ENCODE measurements at regions not wholly inside any gene's neighbourhood (a gene's known extent, or its start where the extent isn't known, plus 50 kb on each side); places are given as distances from the start of the nearest gene placed in this dataset.
"Not testable (repeated sequence)": the region's sequence is repeated elsewhere in the genome, so short reads cannot be mapped to it uniquely, and the experiment has no call there.

DNA sequence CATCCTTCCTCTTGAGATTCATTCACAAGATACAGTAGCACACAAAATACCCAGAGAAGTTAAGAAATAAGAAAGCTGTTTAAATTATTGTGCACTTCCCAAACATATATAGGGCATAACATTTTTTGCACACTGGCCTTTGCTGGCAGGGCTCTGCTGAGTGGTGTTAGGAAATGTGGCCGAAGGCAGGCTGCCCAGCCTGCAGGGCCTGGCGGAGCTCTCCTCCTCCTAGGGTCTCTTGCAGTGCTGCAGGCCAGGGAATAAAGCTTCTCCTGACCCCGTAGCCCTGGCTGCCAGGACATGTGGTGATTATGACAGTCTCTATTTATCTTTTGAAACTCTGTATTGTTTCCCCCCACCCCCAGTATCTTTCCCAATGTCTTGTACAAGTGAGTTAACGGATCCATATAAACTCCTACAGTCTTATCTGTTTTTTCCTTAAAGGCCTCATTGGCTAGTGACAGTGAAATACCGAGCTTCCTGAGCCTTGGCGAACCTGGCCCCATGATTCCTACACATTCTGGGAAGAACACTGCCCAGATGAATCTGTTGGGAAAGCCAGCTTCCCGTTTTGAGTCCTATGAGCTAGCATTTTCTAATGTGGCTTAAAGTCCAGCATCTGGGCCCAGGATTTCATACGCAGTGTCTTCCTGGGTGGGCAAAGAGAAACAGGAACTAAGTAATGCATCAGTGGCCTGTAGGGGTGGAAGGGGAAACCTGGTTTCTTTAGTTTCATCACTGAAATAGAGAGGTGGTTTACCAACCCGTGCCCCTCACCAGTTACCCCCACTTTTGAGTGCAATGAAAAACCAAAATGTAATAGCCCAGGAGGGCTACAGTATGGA is 310.3 kb downstream of the BCL2L11 start:
- DNase-seq: not testable (repeated sequence)

DNA sequence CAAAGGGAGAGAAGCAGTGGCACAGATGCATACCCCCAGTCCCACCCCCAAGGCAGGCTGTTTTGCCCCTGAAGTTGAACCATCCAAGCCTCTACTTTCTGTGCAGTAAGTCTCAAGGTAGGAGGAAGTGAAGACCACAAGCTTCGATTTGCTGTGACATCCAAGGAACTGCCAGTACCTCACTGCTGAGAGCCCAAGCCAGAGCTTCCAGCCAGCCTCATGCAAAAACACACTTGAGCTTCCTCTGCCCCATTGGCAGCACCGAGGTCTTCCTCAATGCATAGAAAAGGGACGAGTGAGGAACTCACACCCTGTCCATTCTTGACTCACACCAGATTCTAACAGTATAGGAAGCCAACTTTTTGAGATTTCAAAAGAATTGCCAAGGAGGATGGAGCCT is 311.7 kb downstream of the BCL2L11 start:
- not testable (repeated sequence) for DNase-seq

DNA sequence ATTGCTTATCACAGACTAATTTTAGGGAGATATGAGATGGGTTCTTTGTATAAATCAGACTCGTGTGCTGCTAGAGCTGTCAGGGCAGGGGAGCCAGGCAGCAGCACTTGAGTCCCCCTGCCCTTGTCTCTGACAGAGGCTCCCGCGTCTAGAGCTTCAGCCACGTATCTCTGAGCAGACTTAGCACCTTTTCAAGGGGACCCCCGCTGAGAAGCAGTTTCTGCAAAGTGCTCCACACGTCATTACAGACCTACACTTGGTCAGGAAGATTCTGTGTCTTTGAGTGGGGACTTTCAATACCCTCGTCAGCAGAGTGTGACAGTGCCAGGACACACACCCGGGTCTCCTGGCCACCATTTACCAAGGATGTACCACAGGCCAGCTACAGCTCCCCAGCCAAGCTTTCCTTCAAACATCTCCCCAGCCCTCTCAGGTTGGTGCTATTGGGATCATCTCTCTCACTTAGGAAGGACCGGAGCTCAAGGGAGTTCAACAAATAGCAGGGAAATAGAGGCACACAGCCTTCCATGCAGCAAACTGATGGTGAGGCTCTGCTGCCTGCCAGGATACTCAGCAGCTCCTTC is 312.3 kb downstream of the BCL2L11 start:
- not testable (repeated sequence) for DNase-seq

DNA sequence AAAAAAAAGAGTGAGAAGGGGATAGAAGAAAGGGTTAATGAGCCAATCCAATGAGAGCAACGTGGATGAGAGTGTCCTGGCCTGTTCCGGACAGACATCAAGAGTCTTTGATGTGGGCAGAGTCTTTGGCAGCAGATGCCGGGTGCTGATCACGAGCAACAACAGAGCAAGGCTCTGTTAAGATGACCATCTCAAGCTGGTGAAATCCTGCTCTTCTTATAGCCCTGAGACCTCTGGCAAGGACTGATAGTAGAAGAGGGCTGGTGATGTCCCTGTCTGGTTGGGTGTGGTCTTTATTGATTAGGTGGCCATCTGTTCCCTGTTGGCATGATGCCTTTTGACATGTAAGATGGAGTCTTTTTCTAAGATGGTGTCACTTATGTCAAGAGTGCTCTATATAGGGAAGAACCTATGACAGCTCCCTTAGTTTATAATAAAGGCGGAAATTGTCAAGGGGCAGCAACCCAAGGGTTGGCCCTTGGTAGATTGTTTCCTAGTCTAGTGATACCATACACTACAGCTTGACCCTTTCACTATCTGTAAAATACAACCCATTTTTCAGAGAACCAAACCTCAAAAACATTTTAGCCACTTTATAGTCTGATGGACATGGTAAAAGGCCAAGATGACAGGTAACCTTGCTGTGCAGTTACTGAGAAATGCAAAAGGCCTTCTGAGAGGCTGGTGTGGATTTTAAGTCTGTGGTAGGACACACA is 313.3 kb downstream of the BCL2L11 start:
- DNase-seq: not testable (repeated sequence)

DNA sequence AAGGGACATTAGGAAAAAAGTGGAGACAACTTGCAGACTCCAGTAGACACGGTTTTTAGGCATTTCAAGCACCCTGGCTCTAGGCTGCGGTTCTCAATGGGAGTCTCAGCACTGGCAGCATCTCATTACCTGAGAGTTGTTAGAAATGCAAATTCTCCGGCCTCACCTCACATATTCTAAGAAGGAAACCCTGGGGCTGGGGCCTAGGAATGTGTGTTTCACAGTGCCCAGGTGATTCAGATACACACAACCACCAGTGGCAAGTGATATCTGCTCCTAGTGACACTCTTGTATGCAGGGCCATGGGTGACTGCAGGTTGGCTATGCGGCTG is 313.9 kb downstream of the BCL2L11 start:
- not testable (repeated sequence) for DNase-seq

DNA sequence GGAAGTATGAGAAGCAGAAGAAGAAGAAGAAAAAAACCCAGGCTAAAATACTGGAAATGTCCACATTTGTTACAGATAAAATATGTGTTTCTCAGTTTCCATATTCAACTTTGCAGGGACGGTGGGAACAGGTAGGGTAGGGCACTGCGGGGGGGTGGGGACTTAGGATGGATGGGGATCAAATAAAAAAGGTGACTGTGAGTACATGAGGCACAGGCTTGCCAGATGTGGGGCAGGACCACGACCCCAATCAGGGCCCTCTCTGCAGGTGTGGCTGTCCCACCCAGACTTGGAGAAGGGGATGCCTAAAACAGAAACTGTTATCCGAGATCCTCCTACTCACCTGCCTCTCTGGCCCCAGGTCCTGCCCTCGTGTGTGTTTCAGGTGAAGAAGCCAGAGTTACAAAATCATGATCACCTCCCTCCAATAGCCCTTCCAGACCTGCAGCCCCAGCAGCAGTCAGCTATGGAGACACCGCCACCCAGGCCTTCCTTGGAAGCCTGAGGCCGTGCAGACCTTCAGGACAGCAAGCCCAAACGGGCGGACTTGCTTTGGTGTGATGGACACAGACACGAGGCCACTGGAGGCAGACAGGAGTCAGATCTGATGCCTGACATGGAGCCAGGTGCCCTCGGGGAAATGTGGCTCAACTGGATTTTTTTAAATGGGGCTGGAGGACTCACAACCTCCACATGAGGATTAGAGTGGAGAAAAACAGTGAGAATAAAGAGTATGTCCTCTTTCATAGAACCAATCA is 315.0 kb downstream of the BCL2L11 start:
- DNase-seq: not testable (repeated sequence)

DNA sequence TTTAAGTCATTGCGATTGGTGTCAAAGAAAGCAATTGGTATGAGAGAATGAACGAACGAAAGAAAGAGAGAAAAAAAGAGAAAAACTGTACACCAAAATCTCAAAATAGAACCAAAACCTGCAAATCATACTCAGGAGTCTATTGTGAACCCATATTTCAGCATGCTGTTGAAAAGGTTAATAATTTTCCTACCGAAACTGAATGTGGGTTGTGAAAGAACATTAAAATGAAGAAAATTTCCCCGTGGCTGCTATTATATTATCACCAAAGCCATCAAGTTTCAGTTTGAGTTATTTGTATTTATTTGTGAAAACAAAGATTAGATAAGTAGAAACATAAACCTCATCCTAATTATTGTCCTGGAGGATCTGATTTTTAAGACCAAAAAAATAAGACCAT is 315.7 kb downstream of the BCL2L11 start:
- DNase-seq: not testable (repeated sequence)

DNA sequence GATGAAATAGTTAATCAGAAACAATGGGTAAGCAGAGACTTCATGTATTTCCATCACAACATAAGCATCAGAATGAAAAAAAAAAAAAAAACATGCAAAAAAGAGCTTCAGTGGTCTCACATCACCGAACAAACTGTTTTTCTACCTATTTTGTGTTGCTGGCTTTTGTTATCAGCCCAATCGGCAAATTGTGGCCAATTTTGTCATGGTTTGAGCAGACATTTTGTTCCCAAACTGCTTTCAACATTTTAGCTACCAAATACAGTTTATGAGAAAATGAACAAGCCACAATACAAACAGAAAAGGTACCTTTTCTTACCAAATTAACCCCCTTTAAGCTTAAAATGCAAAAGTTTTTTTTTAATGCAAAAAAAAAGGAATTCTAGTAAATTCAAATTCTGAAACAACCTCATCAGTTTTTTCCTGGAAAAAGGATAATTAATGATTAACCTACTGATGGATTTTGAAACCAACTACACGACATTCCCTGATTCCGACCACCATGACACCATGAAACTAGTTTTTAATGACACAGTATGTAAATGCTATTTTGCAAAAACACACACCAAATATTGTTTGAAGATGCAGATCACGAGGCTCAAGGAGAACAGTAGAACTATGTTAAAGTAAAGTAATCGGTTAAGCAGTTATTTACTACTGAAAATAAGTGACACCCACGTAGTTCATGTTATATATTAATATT is 316.7 kb downstream of the BCL2L11 start:
- not testable (repeated sequence) for DNase-seq

DNA sequence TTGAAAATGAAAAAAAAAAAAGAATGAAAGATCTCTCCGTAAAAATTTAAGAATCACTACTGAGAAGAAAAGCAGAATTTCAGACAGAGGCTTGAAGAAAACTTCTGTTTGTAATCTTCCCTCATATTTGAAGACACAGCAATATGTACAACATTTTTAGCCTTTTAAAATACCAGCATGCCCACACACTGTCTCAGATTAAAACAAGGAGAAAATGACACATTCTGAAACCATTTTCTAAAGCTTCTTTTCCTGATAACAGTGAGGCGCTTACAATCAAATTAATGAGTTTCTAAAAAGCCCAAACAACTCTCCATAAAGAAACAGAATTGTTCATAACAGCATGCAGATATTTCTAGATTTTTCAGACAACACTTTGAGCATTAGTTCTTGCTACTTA is 317.4 kb downstream of the BCL2L11 start:
- DNase-seq: not testable (repeated sequence)

DNA sequence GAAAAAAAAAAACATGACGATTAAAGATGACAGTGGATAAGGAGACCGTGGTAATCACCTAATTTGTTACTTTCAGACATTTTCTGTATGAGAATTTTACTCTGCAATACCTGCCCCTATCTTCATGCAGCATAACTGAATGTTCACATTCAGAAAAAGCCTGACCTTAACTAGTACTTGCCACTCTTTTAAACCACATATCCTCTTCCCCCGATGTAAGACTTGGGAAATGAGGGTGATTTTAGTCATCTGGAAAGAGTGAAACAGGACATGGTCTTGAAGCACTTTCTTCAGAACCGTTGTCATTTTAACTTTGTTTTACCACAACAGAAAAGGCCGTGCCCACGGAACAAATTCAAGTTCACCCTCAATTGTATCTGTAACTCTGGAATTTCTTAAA is 318.5 kb downstream of the BCL2L11 start:
- not testable (repeated sequence) for DNase-seq

DNA sequence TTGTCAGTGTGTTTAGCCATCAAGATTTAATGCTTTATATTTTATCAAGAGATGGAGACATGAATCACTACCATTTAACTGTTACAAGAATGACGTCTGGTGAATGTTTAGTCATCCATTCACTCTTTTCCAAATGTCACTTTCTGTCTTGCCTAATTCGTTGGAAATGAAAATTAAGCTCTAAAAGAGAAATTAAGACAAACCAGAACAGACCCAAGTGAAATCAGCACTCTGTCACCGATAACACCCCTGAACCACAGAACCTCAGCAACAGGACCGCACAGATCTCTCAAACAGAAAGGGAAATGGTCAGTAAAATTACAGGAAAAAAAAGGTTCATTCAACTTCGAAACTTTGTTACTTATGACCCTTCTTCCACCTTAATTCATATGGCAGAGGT is 320.9 kb downstream of the BCL2L11 start:
- not testable (repeated sequence) for DNase-seq

DNA sequence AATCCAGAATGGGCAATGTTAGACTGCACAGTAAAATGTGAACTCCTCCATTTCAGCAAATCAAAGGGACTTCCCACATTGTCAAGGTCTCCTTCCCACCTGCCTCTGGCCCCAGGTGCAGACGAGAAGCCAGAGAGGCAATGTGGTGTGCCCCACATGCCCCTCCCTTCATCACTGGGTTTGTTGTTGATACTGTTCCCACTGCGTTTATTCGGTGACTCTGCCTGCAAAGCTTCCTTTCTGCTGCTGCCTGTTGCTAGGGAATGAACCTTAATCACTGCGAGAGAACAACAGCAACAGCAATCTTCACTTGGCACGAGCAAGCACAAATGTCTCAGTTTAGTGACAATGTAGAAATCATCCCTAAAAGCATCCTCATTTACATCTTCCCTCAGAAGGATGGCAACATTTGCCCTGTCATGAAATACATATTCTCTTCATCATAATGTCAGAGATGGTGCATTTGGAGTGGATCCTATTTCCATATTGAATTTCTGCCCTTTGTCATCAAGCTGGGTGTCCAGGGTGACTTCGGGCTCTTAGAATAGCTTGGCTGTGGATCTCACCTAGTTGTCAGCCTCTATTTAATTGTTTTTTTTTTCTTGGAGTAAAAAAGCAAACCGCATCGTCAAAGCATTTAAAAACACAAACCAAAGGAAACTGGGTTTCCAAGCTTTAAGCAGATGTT is 322.2 kb downstream of the BCL2L11 start:
- DNase-seq: not testable (repeated sequence)

DNA sequence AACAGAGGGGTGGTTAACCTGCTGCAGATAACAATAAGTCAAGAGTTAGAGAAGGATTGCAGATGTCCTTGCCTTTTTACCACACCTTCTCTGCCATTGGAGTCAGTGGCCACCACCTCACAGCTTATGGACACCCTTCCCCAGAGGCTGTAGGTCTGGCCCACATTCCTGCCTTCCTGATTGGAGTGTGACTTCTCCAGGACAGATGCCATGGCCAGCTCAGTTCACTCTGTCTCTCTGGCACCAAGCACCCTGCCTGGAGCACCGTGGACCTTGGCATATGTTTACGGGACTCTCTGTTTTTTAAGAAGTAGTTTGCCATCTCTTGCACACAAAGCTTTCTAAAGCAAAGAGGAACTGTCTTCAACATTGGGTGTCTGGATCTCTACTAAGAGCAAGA is 323.8 kb downstream of the BCL2L11 start:
- DNase-seq: not testable (repeated sequence)

DNA sequence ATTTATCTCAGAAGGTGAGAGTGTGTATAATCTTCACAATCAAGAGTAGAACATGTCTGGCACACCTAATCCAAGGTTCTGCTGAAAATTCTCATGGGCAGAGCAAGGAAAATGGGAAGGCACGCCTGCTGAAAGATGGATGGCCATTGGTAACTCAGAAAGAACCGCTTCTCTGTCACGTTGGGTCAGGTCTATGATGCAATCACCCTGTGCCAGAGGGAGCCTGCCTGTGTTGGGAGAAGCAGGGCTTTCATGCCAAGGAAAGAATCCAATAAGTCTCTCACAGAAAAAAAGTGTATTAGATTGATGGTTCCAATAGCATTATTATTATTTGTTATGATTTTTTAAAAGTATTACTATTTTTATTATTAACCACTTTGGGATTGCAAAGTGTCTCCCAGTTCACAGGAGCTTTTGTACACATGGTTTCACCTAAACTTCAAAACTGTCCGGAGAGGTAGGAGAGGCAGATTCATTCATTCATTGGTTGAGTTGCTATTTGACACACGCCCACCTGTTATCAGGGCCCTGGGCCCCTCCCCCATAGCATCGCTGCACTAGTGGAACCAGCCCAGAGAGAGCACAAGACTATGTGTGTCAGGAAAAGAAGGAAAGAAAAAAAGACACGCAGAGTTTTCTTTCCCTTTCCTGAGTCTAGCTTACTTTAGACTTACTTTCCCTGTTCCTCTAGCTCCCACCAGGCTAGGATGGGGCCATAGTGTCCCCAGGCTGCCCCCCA is 324.6 kb downstream of the BCL2L11 start:
- not testable (repeated sequence) for DNase-seq

DNA sequence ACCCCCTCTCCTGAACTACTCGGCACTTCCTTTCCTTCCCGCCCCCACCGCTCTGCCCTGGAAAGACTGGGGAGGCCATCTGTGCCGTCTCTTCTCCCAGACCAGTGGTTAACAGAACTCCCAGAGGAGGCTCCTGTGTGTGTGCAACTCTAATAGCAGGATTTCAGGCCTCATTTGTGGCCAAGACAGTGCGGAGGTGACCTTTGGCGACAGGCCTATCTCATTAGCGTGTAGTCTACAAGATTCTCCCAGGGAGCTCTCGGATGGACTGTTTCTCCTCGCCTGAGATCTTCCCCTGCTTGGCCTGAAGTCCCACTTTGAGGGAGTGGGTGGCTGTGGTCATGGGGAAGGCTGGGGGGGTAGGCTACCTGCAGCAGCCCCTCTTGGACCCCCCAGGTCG is 325.2 kb downstream of the BCL2L11 start:
- DNase-seq: not testable (repeated sequence)

DNA sequence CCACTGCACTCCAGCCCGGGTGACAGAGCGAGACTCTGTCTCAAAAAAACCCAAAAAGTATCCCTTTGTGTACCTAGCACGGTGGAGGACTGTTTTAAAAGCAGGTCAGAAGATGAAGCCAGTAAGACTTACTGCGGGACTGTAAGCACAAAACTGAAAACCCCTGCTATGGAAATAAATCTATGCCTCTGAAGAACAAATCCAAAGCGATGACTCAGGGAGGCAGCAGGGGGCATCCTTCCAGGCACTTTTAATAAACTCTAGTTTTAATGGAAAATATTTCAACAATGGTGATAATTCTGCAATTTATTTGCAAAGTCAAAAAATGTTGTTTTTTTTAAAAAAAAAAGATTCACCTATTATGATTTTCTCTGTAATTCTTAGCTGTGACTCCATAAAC is 326.8 kb downstream of the BCL2L11 start:
- DNase-seq: not testable (repeated sequence)

DNA sequence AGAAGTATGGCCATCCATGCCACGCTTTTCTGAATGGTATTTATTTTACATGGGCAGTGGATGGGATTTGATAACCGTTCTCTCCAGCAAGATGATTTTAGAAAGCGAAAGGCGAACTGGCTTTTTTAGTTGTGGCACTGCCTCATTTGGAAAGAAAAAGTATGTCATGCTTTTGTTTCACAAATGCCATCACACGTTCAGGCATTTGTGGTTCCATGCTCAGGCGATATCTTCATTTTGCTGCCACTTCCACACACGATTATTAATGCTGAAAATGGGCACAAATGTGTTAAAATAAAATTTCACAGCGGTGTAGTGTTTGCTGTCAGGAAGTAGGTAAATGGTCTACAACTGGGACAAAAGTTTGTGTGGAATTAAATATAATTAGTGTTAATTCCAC is 328.1 kb downstream of the BCL2L11 start:
- not testable (repeated sequence) for DNase-seq

DNA sequence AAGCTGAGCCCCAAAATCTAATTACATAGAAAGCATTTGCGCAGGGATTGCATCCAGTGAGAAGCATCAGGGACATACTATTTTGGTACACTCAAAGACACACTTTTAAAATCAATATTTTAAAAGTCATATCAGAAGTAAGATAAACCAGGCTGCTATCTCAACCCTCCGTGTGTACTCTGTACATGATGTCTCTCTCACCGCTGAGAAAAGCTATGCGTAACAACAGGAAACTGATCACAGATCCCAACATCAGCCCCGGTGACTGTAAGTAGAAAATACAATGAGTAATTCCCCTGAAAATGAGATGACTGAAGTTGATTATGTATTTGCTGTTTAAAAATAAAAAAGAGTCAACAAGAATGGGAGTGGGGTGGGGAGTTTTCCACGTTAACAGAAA is 329.8 kb downstream of the BCL2L11 start:
- DNase-seq: not testable (repeated sequence)

DNA sequence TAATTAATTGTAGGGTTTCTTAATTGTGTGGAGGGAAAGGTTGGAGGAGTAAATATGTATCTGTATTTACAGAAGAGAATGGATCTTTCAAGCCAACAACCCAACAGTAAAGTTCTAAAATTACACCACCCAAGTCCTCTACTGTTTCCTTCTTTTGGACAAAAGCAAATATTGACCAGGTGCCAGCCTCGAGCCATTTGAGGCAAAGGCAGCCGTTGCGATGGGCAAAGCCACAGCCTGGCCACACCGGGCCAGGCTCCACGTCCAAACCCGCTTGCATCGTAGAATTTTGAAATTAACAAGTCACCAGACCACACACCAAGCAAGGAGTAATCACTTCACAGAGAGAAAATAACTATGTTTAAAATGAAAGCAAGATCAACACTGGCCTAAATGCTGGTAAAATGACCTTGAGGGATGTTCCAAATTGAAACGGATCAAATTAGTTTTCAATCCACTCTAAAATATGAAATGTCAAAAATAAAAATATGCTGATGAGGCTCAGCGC is 331.0 kb downstream of the BCL2L11 start:
- DNase-seq: not testable (repeated sequence)

DNA sequence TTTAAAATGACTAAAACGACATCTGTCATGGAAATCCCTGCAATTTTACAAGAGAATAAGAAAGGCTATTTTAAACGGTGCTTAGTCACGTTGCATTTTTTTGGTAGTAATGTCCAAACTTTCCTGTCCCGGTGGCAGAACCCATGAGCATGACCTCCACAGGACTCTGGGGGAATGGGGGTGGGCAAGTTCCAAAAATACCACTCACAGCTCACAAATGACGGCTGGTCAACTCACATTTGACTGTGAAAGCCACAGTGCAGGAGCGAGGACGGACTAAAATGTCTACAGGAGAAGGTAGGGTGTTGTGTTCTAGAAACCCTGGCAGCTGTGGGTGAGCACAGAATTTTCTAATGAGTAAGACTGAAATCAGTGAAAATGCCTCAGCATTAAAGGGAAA is 331.5 kb downstream of the BCL2L11 start:
- peak; percentile 17 for DNase-seq

DNA sequence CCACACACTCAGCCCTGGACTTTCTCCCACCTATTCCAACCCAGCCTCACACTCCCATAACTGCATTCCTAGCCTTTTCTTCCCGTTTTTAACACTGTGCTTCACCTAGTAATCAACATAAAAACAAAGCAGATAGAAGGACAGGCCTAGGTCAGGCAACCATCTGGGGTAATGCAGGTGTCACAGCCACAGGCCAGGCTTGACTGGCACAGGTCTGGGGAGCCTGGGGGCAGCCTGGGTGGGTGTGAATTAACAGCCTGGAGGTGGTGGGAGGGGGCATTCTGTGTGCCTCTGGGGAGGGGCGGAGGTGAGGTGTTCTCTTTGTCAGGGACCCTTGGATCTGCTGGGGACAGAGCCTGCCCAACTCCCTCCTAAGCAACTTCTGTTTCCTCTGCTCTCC is 332.6 kb downstream of the BCL2L11 start:
- not testable (repeated sequence) for DNase-seq
